Upper lobe of left lung (tissue), 6 donors: ENCODE measurements at regions not wholly inside any gene's neighbourhood (a gene's known extent, or its start where the extent isn't known, plus 50 kb on each side); places are given as distances from the start of the nearest gene placed in this dataset.
"Not testable (repeated sequence)": the region's sequence is repeated elsewhere in the genome, so short reads cannot be mapped to it uniquely, and the experiment has no call there.

Source experiments
- ATAC-seq, 2 donors: fragments of 200-7000 bp; cut with Tn5 transposase; one replicate each; pipeline ENCODE4 v1.9.1; 2022; ENCODE audit warnings: mild to moderate bottlenecking in 2 of 2, moderate library complexity in 2 of 2; ENCODE audit not compliant: low FRiP score in 2 of 2
- DNase-seq, 2 donors: peaks; one replicate each; pipeline ENCODE4 v3.0.0-alpha.2; 2019 to 2020
- H3K27ac ChIP-seq, 4 donors: fragments of 200-600 bp; sonication (generic); one replicate each; pipeline ENCODE4 v1.5.1; 2016 to 2019
- H3K27me3 ChIP-seq, 4 donors: fragments of 200-600 bp; sonication (generic); one replicate each; pipeline ENCODE4 v1.5.1; 2017 to 2019
- H3K36me3 ChIP-seq, 4 donors: fragments of 200-600 bp; sonication (generic); one replicate each; pipeline ENCODE4 v1.5.1; 2016 to 2019
- H3K4me1 ChIP-seq, 4 donors: fragments of 200-600 bp; sonication (generic); one replicate each; pipeline ENCODE4 v1.5.1; 2018 to 2019
- H3K4me3 ChIP-seq, 4 donors: fragments of 200-600 bp; sonication (generic); one replicate each; pipeline ENCODE4 v1.5.1; 2017 to 2019; ENCODE audit warnings: mild to moderate bottlenecking in 2 of 4, moderate library complexity in 1 of 4
- H3K9me3 ChIP-seq, 4 donors: fragments of 200-600 bp; sonication (generic); one replicate each; pipeline ENCODE4 v1.5.1; 2018 to 2019
- EP300 ChIP-seq, 4 donors: sonication (generic); formaldehyde crosslinking; IDR thresholded peaks; one replicate each; pipeline ENCODE4 v1.5.1; 2017; ENCODE audit warnings: antibody characterized with exemption in 4 of 4, control low read depth in 2 of 4
- POLR2A ChIP-seq, 4 donors: fragments of 450-650 bp; IDR thresholded peaks; one replicate each; pipeline ENCODE4 v1.5.1; 2016 to 2017; ENCODE audit warnings: antibody characterized with exemption in 4 of 4, mild to moderate bottlenecking in 2 of 4
- POLR2AphosphoS5 ChIP-seq, 2 donors: sonication (generic); formaldehyde crosslinking; IDR thresholded peaks; one replicate each; pipeline ENCODE4 v1.5.1; 2017; ENCODE audit warnings: antibody characterized with exemption in 2 of 2
- WGBS, 2 donors: methylation state at CpG; one replicate each; pipeline ENCODE4 v1.1.5; 2017 to 2018; 5-methylcytosine and 5-hydroxymethylcytosine counted together
- TF ChIP-seq, protein P1 (sequence below), 6 experiments: fragments of 450-650 bp in 4 of 6; fragments of 200-600 bp in 2 of 6; sonication (generic) in 2 of 6; IDR thresholded peaks; one replicate each; pipeline ENCODE4 v1.5.1; 2016 to 2019; ENCODE audit warnings: antibody characterized with exemption in 6 of 6
- donor health status: DM: no; HTN: no; CAD: no; lungs with moderate emphysema.
- donor health status: DM: no; HTN: yes; CAD: no; lungs with severe emphysema.

DNA sequence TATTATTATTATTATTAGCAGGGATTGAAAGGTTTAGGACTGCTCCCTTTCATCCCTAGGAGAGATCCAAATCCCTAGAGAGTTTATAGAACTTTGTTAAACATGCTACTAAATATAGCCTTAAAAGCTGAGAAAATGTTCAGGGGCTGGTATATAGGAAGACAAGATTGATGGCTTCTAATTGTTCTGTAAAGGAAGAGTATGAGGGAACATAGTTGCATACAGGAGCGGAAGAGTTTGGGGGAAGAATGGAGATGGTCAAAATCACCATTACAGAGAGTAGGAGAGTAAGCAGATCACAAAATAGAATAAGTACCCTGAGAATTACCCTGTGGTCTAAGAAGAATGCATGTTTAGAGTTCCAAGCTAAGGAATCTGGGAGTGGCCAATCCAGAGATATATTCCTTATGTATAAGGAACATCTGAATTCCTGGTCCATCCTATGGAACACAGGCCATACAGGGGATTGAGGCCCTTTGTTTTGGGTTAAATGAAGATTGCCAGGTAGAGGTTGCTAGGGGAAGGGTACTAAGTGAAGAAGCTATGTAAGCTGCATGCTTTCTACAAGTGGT is 158.0 kb upstream of the APC start:
- Histone ChIP-seq H3K9me3 (no peaks in the 10 kb centered on the region), H3K27me3 (no peaks in the 10 kb centered on the region), H3K4me3 (no peak overlapping the region), H3K27ac (no peak overlapping the region), H3K4me1 (no peaks in the 10 kb centered on the region), H3K36me3 (no peaks in the 10 kb centered on the region)
- ATAC-seq (no peak), DNase-seq (no peak)
- no peak for TF ChIP-seq POLR2A (IDR thresholded peaks at IDR 0.05)
- no peak for TF ChIP-seq POLR2AphosphoS5 (IDR thresholded peaks at IDR 0.05)
- TF ChIP-seq, protein P1, sequence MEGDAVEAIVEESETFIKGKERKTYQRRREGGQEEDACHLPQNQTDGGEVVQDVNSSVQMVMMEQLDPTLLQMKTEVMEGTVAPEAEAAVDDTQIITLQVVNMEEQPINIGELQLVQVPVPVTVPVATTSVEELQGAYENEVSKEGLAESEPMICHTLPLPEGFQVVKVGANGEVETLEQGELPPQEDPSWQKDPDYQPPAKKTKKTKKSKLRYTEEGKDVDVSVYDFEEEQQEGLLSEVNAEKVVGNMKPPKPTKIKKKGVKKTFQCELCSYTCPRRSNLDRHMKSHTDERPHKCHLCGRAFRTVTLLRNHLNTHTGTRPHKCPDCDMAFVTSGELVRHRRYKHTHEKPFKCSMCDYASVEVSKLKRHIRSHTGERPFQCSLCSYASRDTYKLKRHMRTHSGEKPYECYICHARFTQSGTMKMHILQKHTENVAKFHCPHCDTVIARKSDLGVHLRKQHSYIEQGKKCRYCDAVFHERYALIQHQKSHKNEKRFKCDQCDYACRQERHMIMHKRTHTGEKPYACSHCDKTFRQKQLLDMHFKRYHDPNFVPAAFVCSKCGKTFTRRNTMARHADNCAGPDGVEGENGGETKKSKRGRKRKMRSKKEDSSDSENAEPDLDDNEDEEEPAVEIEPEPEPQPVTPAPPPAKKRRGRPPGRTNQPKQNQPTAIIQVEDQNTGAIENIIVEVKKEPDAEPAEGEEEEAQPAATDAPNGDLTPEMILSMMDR (IDR thresholded peaks at IDR 0.05), result no peak
- no peak for TF ChIP-seq EP300 (IDR thresholded peaks at IDR 0.05)
- 91 to 96% methylated on average over 1 of the region's 1 CpG for WGBS, 2 donors

DNA sequence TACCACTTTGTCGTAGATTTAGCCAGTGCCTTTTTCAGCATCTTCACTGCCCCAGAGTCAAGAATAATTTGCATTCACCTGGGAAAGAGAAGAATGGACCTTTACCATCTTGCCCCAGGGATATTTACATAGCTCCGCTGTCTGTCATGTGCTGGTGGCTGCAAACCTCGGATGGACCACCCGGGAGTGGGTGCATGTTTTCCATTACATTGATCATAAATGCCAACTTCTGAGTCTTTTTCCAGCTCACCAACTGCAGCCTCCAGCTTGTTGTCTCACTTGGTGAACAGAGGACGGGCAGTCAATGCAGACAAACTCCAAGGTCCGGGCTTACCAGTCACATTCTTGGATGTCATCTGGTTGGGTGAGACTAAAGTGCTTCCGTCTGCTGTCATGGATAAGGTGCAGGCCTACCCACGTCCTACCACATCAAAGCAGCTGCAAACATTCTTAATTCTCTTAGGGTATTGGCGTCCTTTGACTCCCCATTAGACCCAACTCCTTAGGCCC is 155.8 kb upstream of the APC start:
- H3K27ac ChIP-seq, result no peak overlapping the region
- H3K36me3 ChIP-seq, result no peaks in the 10 kb centered on the region
- ATAC-seq, result no peak
- no peak overlapping the region for H3K4me3 ChIP-seq
- H3K4me1 ChIP-seq, result no peaks in the 10 kb centered on the region
- TF ChIP-seq, protein P1 (IDR thresholded peaks at IDR 0.05), result no peak
- no peak for TF ChIP-seq EP300 (IDR thresholded peaks at IDR 0.05)
- no peak for TF ChIP-seq POLR2A (IDR thresholded peaks at IDR 0.05)
- TF ChIP-seq POLR2AphosphoS5 (IDR thresholded peaks at IDR 0.05), result no peak
- no peaks in the 10 kb centered on the region for H3K27me3 ChIP-seq
- no peaks in the 10 kb centered on the region for H3K9me3 ChIP-seq
- DNase-seq, result no peak
- 82 to 90% methylated on average over 9 of the region's 9 CpGs for WGBS, 2 donors

DNA sequence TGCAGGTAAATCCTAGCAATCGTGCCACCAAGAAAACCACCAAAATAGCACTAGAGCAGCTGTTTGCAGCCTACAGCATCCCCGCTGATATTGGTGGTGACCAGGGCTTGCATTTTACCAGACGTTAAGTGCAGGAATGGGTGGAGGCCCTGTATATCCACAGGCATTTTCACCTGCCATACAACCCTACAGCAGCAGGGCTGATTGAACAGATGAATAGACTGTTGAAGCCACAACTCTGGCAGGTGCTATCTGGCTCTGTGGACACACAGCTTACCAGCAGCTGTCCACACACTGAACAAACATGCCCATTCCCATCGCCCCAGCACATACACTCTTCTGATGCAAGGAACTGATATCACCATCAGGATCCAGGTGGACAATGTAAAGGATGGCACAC is 154.5 kb upstream of the APC start:
- 86 to 87% methylated on average over 3 to 4 of the region's 4 CpGs for WGBS, 2 donors
- TF ChIP-seq POLR2A (IDR thresholded peaks at IDR 0.05) (no peak), POLR2AphosphoS5 (IDR thresholded peaks at IDR 0.05) (no peak), EP300 (IDR thresholded peaks at IDR 0.05) (no peak)
- TF ChIP-seq, protein P1 (IDR thresholded peaks at IDR 0.05), result no peak

DNA sequence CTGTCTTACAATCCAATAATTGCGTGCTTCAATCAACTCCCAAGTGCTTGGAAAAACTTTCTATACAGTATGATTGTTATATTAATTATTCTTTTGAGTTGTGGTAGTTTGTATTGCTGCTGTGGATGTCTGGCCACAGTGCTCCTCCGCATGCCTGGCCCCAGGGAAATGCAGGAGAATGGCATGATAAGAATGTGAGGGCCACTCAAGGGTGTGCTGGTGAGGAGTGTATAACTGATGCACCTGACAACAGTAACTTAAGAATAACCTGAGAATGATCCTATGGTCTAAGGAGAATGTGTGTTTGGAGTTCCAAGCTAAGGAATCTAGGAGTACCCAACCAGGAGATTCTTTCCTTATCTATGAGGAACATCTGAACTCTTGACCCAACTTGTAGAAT is 152.9 kb upstream of the APC start:
- no peaks in the 10 kb centered on the region for H3K4me1 ChIP-seq
- ATAC-seq (peak in 1 of 2 donors; percentile 59), DNase-seq (no peak)
- H3K36me3 ChIP-seq, result no peaks in the 10 kb centered on the region
- no peak overlapping the region for H3K4me3 ChIP-seq
- H3K27me3 ChIP-seq, result no peaks in the 10 kb centered on the region
- no peak for TF ChIP-seq POLR2AphosphoS5 (IDR thresholded peaks at IDR 0.05)
- TF ChIP-seq POLR2A (IDR thresholded peaks at IDR 0.05), result no peak
- no peak for TF ChIP-seq EP300 (IDR thresholded peaks at IDR 0.05)
- TF ChIP-seq, protein P1 (IDR thresholded peaks at IDR 0.05), result no peak
- no peaks in the 10 kb centered on the region for H3K9me3 ChIP-seq
- no peak overlapping the region for H3K27ac ChIP-seq
- whole genome bisulfite sequencing, 2 donors, result 68 to 74% methylated on average over 2 of the region's 2 CpGs

More for the DNA sequence above, 154.5 kb upstream of the APC start:
- Histone ChIP-seq H3K4me3 (no peak overlapping the region), H3K36me3 (no peaks in the 10 kb centered on the region), H3K27ac (no peak overlapping the region), H3K4me1 (no peaks in the 10 kb centered on the region), H3K27me3 (no peaks in the 10 kb centered on the region), H3K9me3 (no peaks in the 10 kb centered on the region)
- no peak for ATAC-seq
- DNase-seq, result no peak

DNA sequence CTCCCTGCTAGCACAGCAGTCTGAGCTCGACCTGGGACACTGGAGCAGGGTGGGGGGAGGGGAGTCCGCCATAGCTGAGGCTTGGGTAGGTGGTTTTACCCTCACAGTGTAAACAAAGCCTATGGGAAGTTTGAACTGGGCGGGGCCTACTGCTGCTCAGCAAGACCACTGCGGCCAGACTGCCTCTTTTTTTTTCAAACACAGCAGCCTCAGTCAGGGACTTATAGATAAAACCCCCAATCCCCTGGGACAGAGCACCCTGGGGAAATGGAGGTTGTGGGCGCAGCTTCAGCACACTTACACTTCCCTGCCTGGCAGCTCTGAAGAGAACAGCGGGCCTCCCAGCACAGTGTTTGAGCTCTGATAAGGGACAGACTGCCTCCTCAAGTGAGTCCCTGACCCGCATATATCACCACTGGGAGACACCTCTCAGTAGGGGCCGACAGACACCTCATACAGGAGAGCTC is 151.1 kb upstream of the APC start:
- no peak for DNase-seq
- Histone ChIP-seq H3K4me1 (no peaks in the 10 kb centered on the region), H3K36me3 (no peaks in the 10 kb centered on the region), H3K9me3 (no peaks in the 10 kb centered on the region), H3K27me3 (no peaks in the 10 kb centered on the region), H3K4me3 (no peak overlapping the region), H3K27ac (no peak overlapping the region)
- 78% methylated on average over 8 of the region's 8 CpGs; no CpG with 5 or more reads in 1 of the 2 donors for WGBS, 2 donors
- ATAC-seq, result no peak
- no peak for TF ChIP-seq EP300 (IDR thresholded peaks at IDR 0.05)

DNA sequence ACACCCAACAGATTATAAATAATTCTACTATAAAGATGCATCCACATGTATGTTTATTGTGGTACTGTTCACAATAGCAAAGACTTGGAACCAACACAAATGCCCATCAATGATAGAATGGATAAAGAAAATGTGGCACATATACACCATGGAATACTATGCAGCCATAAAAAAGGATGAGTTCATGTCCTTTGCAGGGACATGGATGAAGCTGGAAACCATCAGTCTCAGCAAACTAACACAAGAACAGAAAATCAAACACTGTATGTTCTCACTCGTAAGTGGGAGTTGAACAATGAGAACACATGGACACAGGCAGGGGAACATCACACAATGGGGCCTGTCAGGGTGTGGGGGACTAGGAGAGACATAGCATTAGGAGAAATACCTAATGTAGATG is 146.8 kb upstream of the APC start:
- H3K27ac ChIP-seq, H3K4me1 ChIP-seq, DNase-seq, H3K4me3 ChIP-seq, ATAC-seq, H3K36me3 ChIP-seq, H3K9me3 ChIP-seq, H3K27me3 ChIP-seq: not testable (repeated sequence)
- 100% methylated on average over 1 of the region's 1 CpG for WGBS, 2 donors
